ENCODE measurements at regions not wholly inside any gene's neighbourhood (a gene's known extent, or its start where the extent isn't known, plus 50 kb on each side); places are given as distances from the start of the nearest gene placed in this dataset.

GRCh38 chr13:44004878-44005277 is 125.2 kb downstream of the LACC1 start:
- WGBS, 2 donors (ENCODE audit: low coverage in 1 of 2), result 70 to 72% methylated on average over 3 of the region's 3 CpGs
- peaks cover 0 to 19% (median 5%) of the 10 kb centered on the region in 3 donors for H3K4me1 ChIP-seq
- H3K4me3 ChIP-seq, result no peak overlapping the region
- no peaks in the 10 kb centered on the region for H3K27me3 ChIP-seq
- no peaks in the 10 kb centered on the region for H3K36me3 ChIP-seq
- peaks cover 0 to 6% (median 0%) of the 10 kb centered on the region in 3 donors for H3K9me3 ChIP-seq
- no peak overlapping the region for H3K27ac ChIP-seq
- TF ChIP-seq POLR2A (IDR thresholded peaks at IDR 0.05) (no peak), EP300 (IDR thresholded peaks at IDR 0.05) (no peak), CTCF (IDR thresholded peaks at IDR 0.05) (no peak), POLR2AphosphoS5 (IDR thresholded peaks at IDR 0.05) (no peak)
- ATAC-seq, result no peak

GRCh38 chr13:44007451-44007850 is 127.7 kb downstream of the LACC1 start:
- Histone ChIP-seq H3K27ac (peak overlapping the region in 1 of 4 donors; percentile 4), H3K9me3 (peaks cover 0 to 6% (median 0%) of the 10 kb centered on the region in 3 donors), H3K4me3 (no peak overlapping the region), H3K4me1 (peaks cover 0 to 19% (median 5%) of the 10 kb centered on the region in 3 donors), H3K27me3 (no peaks in the 10 kb centered on the region), H3K36me3 (no peaks in the 10 kb centered on the region)
- WGBS, 2 donors (ENCODE audit: low coverage in 1 of 2), result 92% methylated on average over 1 of the region's 1 CpG; no CpG with 5 or more reads in 1 of the 2 donors
- TF ChIP-seq POLR2A (IDR thresholded peaks at IDR 0.05), result no peak
- TF ChIP-seq POLR2AphosphoS5 (IDR thresholded peaks at IDR 0.05), result no peak
- no peak for TF ChIP-seq CTCF (IDR thresholded peaks at IDR 0.05)
- TF ChIP-seq EP300 (IDR thresholded peaks at IDR 0.05), result no peak
- ATAC-seq, result no peak

- Histone ChIP-seq H3K9me3 (peaks cover 0 to 6% (median 0%) of the 10 kb centered on the region in 3 donors), H3K27me3 (no peaks in the 10 kb centered on the region), H3K4me3 (no peak overlapping the region), H3K27ac (no peak overlapping the region), H3K4me1 (peaks cover 7 to 40% (median 13%) of the 10 kb centered on the region in 3 donors), H3K36me3 (no peaks in the 10 kb centered on the region)
- TF ChIP-seq EP300 (IDR thresholded peaks at IDR 0.05) (no peak), CTCF (IDR thresholded peaks at IDR 0.05) (no peak)
- 94 to 100% methylated on average over 2 of the region's 2 CpGs for WGBS, 2 donors (ENCODE audit: low coverage in 1 of 2)
- no peak for ATAC-seq
Measured at GRCh38 chr13:44011036-44011435, 131.3 kb downstream of the LACC1 start.

- Histone ChIP-seq H3K9me3 (no peaks in the 10 kb centered on the region), H3K27ac (peak overlapping the region; percentile 11 to 49 (median 45)), H3K27me3 (no peaks in the 10 kb centered on the region), H3K36me3 (no peaks in the 10 kb centered on the region), H3K4me1 (peaks cover 7 to 32% (median 8%) of the 10 kb centered on the region in 3 donors), H3K4me3 (no peak overlapping the region)
- TF ChIP-seq POLR2A (IDR thresholded peaks at IDR 0.05) (no peak), POLR2AphosphoS5 (IDR thresholded peaks at IDR 0.05) (no peak), EP300 (IDR thresholded peaks at IDR 0.05) (no peak), CTCF (IDR thresholded peaks at IDR 0.05) (no peak)
- WGBS, 2 donors (ENCODE audit: low coverage in 1 of 2), result 20 to 21% methylated on average over 6 to 8 of the region's 8 CpGs
- ATAC-seq, result no peak
Measured at GRCh38 chr13:44012910-44013757, 133.4 kb downstream of the LACC1 start.
